DND-41 (cell line): ENCODE measurements at regions not wholly inside any gene's neighbourhood (a gene's known extent, or its start where the extent isn't known, plus 50 kb on each side); places are given as distances from the start of the nearest gene placed in this dataset.

Experiments
- ATAC-seq: fragments of 200-7000 bp; cut with Tn5 transposase; 3 replicates; pipeline ENCODE4 v1.9.1; 2021; ENCODE audit warnings: low read depth; ENCODE audit not compliant: insufficient read depth
- DNase-seq: peaks from one replicate; pipeline ENCODE4 v3.0.0-alpha.2; 2020
- H2AFZ ChIP-seq: 2 replicates; pipeline ENCODE4 v1.6.0; 2012; ENCODE audit warnings: low read depth, low read length
- H3K27ac ChIP-seq: 2 replicates; pipeline ENCODE4 v1.5.1; 2012; ENCODE audit warnings: low read length, inconsistent platforms
- H3K27me3 ChIP-seq: fragments of 200-600 bp; sonication (generic); 2 replicates; pipeline ENCODE4 v1.6.0; 2012; ENCODE audit warnings: low read length, mild to moderate bottlenecking, inconsistent platforms; ENCODE audit not compliant: insufficient read depth, poor library complexity
- H3K36me3 ChIP-seq: 2 replicates; pipeline ENCODE4 v1.5.1; 2012; ENCODE audit warnings: low read length, inconsistent platforms; ENCODE audit not compliant: insufficient read depth
- H3K4me1 ChIP-seq: 2 replicates; pipeline ENCODE4 v1.5.1; 2012; ENCODE audit warnings: mild to moderate bottlenecking, low read length; ENCODE audit not compliant: insufficient read depth
- H3K4me2 ChIP-seq: 2 replicates; pipeline ENCODE4 v1.6.0; 2012; ENCODE audit warnings: mild to moderate bottlenecking, moderate library complexity, low read length, inconsistent platforms; ENCODE audit not compliant: insufficient read depth
- H3K4me3 ChIP-seq, 2 experiments: fragments of 200-600 bp in 1 of 2; shearing (Covaris generic) in 1 of 2; 2 replicates each; pipeline ENCODE4 v1.5.1; 2012 to 2016; ENCODE audit warnings: inconsistent platforms in 2 of 2, low read length in 2 of 2, mild to moderate bottlenecking in 2 of 2, low read depth in 1 of 2, moderate library complexity in 1 of 2
- H3K79me2 ChIP-seq: 2 replicates; pipeline ENCODE4 v1.6.0; 2012; ENCODE audit warnings: low read length, inconsistent platforms; ENCODE audit not compliant: insufficient read depth
- H3K9ac ChIP-seq: 2 replicates; pipeline ENCODE4 v1.6.0; 2012; ENCODE audit warnings: low read depth, mild to moderate bottlenecking, inconsistent platforms, low read length, moderate library complexity
- H3K9me3 ChIP-seq: 2 replicates; pipeline ENCODE4 v1.5.1; 2012; ENCODE audit warnings: low read length, moderate library complexity, mild to moderate bottlenecking, inconsistent platforms; ENCODE audit not compliant: insufficient read depth, severe bottlenecking
- H4K20me1 ChIP-seq: 2 replicates; pipeline ENCODE4 v1.6.0; 2012; ENCODE audit warnings: low read length; ENCODE audit not compliant: insufficient read depth
- CTCF ChIP-seq: IDR thresholded peaks from 2 replicates; pipeline ENCODE4 v1.5.1; 2012; ENCODE audit warnings: borderline replicate concordance, low read length, moderate library complexity, mild to moderate bottlenecking; ENCODE audit not compliant: poor library complexity, severe bottlenecking; ENCODE audit errors: extremely low read depth
- EZH2 ChIP-seq: IDR thresholded peaks from 3 replicates; pipeline ENCODE4 v1.6.1; 2012; ENCODE audit warnings: borderline replicate concordance, low read depth, mild to moderate bottlenecking, moderate library complexity, low read length, inconsistent platforms; ENCODE audit not compliant: severe bottlenecking

- no peak for TF ChIP-seq EZH2
- no peak for TF ChIP-seq CTCF
- no peaks in the 10 kb centered on the region for H3K79me2 ChIP-seq
- ATAC-seq (no peak), DNase-seq (no peak)
- no peak overlapping the region for H3K4me2 ChIP-seq
- H3K9me3 ChIP-seq, result no peaks in the 10 kb centered on the region
- H3K4me1 ChIP-seq, result no peaks in the 10 kb centered on the region
- no peak overlapping the region for H3K27ac ChIP-seq
- no peak overlapping the region for H3K4me3 ChIP-seq
- no peak overlapping the region for H3K9ac ChIP-seq
- no peak overlapping the region for H2AFZ ChIP-seq
- H4K20me1 ChIP-seq, result no peaks in the 10 kb centered on the region
- no peaks in the 10 kb centered on the region for H3K36me3 ChIP-seq
- H3K27me3 ChIP-seq, result no peaks in the 10 kb centered on the region
Observed at GRCh38 chrX:20965270-20966044, 408.8 kb upstream of the CNKSR2 start.

GRCh38 chrX:20954014-20954413 is 420.2 kb upstream of the CNKSR2 start:
- Histone ChIP-seq H3K9ac (no peak overlapping the region), H3K4me2 (no peak overlapping the region), H3K36me3 (no peaks in the 10 kb centered on the region), H3K27me3 (no peaks in the 10 kb centered on the region), H3K4me3 (no peak overlapping the region), H3K27ac (no peak overlapping the region), H4K20me1 (no peaks in the 10 kb centered on the region), H3K4me1 (no peaks in the 10 kb centered on the region), H2AFZ (no peak overlapping the region), H3K79me2 (no peaks in the 10 kb centered on the region), H3K9me3 (no peaks in the 10 kb centered on the region)
- DNase-seq (no peak), ATAC-seq (no peak)
- TF ChIP-seq EZH2 (no peak), CTCF (no peak)

- no peak for DNase-seq
- Histone ChIP-seq H2AFZ (no peak overlapping the region), H4K20me1 (no peaks in the 10 kb centered on the region), H3K9me3 (no peaks in the 10 kb centered on the region), H3K79me2 (no peaks in the 10 kb centered on the region), H3K4me2 (no peak overlapping the region), H3K27me3 (no peaks in the 10 kb centered on the region), H3K36me3 (no peaks in the 10 kb centered on the region), H3K4me3 (no peak overlapping the region), H3K4me1 (no peaks in the 10 kb centered on the region), H3K9ac (no peak overlapping the region), H3K27ac (no peak overlapping the region)
- no peak for ATAC-seq
- TF ChIP-seq EZH2, result no peak
- no peak for TF ChIP-seq CTCF
Observed at GRCh38 chrX:20952180-20952579, 422.0 kb upstream of the CNKSR2 start.
